ENCODE measurements at regions not wholly inside any gene's neighbourhood (a gene's known extent, or its start where the extent isn't known, plus 50 kb on each side); places are given as distances from the start of the nearest gene placed in this dataset.
A peak's percentile ranks its signal among the peaks of the same experiment; 100 is the strongest.
"Not testable (repeated sequence)": the region's sequence is repeated elsewhere in the genome, so short reads cannot be mapped to it uniquely, and the experiment has no call there.

DNA sequence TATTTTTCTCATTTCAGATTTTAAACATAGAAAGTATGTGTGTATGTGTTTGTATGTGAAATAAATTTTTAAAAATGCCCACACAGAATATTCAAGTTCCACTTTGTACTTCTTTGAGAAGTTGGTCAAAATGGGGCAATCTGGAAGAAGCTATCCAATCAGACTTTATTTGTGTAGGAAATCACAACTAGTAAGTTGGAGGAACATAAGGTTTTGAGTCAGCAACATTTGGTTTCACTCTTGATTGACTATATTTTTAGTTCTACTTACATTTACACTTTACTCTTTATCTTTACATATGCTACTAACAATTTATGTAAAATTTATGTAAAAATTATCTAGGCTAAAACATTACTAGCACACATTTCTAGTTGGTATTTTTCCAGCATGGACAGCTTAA, 128.1 kb downstream of the ATXN7L3B start:
- DNase-seq: no peak
- intact Hi-C loops (cut with DNase I): no loop called here

GRCh38 chr12:74671421-74671820, 133.8 kb downstream of the ATXN7L3B start:
- intact Hi-C loops (cut with DNase I): no loop called here

DNA sequence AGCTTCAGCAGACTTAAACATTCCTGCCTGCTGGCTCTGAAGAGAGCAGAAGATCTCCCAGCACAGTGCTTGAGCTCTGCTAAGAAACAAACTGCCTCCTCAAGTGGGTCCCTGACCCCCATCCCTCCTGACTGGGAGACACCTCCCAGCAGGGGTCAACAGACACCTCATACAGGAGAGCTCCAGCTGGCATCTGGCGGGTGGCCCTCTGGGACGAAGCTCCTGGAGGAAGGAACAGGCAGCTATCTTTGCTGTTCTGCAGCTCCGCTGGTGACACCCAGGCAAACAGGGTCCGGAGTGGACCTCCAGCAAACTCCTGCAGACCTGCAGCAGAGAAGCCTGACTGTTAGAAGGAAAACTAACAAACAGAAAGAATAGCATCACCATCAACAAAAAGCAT, 139.3 kb downstream of the ATXN7L3B start:
- intact Hi-C loops (cut with DNase I); DNase-seq: not testable (repeated sequence)

More at GRCh38 chr12:74671421-74671820, 133.8 kb downstream of the ATXN7L3B start:
- DNase-seq: no peak

- no peak for DNase-seq
- intact Hi-C loops (cut with DNase I): no loop called here
These were observed 147.8 kb downstream of the ATXN7L3B start for GRCh38 chr12:74685385-74685784.

GRCh38 chr12:74689071-74689655, 151.5 kb downstream of the ATXN7L3B start:
- intact Hi-C loops (cut with DNase I): no loop called here
- peak in 1 of 42 donors; percentile 3 for DNase-seq

GRCh38 chr12:74689929-74690328, 152.3 kb downstream of the ATXN7L3B start:
- intact Hi-C loops (cut with DNase I): no loop called here

DNA sequence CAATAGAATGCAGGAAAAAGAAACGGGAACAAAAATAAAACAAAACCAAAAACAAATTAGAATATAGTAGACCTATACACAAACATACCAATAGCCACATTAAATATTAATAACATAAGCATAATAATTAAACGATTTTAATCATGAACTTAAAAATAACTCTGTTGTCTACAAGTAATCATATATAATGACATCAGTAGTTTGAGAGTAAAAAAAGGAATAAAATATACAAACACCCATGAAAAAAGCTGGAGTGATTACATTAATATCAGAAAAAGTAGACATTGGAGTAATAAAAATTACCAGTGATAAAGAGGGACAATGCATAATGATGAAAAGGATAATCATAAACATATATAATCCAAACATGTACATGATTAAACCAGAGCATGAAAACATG, 181.8 kb downstream of the ATXN7L3B start:
- no peak for DNase-seq
- intact Hi-C loops (cut with DNase I): no loop called here

More at GRCh38 chr12:74689929-74690328, 152.3 kb downstream of the ATXN7L3B start:
- no peak for DNase-seq

DNA sequence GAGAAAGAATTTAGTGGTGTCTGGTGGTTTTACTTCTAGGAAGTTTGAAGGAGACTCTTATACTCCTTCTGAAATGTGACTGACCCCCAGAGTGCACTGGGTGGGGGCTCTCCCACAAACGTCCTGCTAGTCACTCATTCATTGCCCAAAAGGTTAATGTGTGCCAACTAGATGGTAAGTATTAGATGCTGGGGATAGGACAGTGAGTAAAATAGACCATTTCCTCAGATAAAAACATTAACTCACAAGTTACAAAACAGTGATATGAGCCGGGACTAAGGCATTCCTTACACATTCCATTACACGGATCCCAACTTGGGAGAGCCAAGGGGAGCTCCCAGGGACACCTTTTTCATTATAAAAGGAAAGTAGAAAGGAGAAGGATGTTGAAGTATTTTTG, 185.1 kb downstream of the ATXN7L3B start:
- no peak for DNase-seq
- intact Hi-C loops (cut with DNase I): no loop called here

- intact Hi-C loops (cut with DNase I): no loop called here
- DNase-seq: no peak
These were observed 187.5 kb downstream of the ATXN7L3B start for GRCh38 chr12:74725154-74725553.

GRCh38 chr12:74728006-74728405, 190.4 kb downstream of the ATXN7L3B start:
- DNase-seq: no peak
- intact Hi-C loops (cut with DNase I): no loop called here

- no peak for DNase-seq
- intact Hi-C loops (cut with DNase I): no loop called here
These were observed 194.6 kb downstream of the ATXN7L3B start for GRCh38 chr12:74732164-74732784.

DNA sequence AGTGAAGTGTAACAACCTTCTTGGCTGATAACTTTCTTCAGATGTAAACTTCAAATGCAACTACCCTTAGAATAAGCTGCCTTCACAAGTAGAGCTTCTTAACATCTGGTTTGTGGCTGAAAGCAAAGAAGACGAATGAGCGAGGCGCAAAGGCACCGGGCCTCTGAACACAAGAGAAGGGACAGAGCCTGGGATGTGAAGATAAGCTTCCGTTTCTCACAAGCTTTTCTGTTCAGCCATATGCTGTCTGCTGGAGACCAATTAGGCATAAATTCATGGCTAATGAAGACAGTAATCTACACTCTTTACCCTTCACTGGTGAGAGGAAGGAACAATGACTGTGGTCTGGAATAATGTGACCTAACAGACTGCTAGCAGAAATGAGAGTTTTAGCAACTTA, 195.2 kb downstream of the ATXN7L3B start:
- DNase-seq: no peak
- intact Hi-C loops (cut with DNase I): no loop called here

DNA sequence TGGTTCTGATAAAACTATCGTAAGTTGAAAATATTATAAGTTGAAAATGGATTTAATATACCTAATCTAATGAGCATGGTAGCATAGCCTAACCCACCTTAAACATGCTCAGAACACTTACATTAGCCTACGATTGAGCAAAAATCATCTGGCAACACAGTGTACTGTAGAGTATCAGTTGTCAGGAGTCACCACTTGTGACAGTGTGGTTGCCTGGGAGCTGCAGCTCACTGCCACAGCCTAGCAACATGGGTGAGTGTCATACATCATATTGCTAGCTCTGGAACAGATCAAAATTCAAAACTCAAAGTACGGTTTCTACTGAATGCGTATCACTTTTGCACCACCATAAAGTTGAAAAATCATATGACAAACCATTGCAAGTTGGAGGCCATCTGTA, 203.5 kb downstream of the ATXN7L3B start:
- intact Hi-C loops (cut with DNase I): no loop called here
- no peak for DNase-seq

DNA sequence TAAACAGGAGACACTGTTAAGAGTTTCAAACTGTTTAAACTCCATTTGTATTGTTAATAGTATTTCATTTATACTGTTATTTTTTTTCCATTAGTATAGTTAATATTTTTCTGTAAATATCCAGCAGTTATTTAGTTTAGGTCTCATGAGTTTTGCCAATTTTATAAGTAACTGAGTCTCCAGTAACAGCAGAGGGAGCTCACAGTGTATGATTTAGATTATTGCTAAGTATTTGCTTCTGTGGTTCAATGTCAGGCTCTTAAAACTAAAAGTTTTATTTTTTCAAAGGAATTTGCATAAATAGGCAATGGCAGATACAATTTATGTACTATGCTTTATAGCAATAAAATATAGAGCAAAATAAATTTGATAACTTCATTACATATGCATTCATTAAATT, 209.7 kb downstream of the ATXN7L3B start:
- intact Hi-C loops (cut with DNase I): no loop called here
- DNase-seq: peak in 2 of 42 donors; percentile 1 to 7

GRCh38 chr12:74751441-74751840, 213.8 kb downstream of the ATXN7L3B start:
- intact Hi-C loops (cut with DNase I): no loop called here
- no peak for DNase-seq

GRCh38 chr12:74752215-74752614, 214.6 kb downstream of the ATXN7L3B start:
- intact Hi-C loops (cut with DNase I): no loop called here
- no peak for DNase-seq

DNA sequence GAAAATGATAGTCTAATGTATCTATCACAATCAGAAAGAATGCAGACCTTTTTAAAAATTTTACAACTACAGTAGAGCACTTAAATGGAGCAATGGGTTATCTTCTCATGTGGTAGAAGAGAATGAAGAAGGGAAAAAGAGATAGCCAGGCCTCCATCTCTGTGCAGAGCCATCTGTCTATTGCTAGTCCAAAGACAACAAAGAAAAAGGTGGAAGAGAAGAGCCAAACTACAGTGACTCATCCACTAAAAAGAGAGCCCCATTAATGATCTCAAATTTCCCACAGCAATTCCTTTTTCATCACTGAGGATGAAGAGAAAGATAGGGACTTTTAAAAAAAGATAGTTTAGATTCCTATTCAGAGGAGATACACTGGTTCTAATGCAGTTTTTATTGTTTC, 232.9 kb downstream of the ATXN7L3B start:
- DNase-seq: no peak
- intact Hi-C loops (cut with DNase I): no loop called here

DNA sequence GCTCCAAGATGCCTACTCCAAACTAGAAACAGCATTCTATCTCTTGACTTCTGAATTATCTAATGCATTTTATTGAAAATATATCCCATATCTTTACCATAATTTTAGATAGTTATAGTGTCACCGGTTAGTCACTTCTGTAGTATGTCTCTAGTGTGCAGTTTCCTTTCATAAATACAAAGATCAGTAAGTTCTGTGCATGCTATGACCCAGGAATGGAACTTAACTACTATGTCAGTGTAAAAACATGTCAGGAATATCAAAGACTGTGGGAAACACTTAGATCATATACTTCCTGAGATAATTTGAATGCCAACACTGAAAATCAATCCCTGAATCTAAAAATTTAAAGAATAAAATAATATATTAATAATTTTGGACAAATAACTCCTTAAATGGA, 237.6 kb downstream of the ATXN7L3B start:
- no peak for DNase-seq
- intact Hi-C loops (cut with DNase I): no loop called here

DNA sequence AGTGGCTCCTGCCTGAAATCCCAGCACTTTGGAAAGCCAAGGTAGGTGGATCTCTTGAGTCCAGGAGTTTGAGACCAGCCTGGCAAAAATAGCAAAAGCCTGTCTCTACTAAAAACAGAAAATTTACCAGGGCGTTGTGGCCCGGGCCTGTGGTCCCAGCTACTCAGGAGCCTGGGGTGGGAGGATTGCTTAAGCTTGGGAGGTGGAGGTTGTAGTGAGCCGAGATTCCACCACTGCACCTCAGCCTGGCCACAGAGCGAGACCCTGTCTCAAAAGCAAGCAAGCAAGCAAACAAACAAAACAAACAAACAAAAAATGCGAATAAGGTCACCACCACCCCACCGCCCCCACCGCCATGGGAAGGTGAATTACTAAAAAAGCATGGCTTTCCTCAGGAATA, 238.7 kb downstream of the ATXN7L3B start:
- intact Hi-C loops (cut with DNase I): no loop called here
- no peak for DNase-seq

DNA sequence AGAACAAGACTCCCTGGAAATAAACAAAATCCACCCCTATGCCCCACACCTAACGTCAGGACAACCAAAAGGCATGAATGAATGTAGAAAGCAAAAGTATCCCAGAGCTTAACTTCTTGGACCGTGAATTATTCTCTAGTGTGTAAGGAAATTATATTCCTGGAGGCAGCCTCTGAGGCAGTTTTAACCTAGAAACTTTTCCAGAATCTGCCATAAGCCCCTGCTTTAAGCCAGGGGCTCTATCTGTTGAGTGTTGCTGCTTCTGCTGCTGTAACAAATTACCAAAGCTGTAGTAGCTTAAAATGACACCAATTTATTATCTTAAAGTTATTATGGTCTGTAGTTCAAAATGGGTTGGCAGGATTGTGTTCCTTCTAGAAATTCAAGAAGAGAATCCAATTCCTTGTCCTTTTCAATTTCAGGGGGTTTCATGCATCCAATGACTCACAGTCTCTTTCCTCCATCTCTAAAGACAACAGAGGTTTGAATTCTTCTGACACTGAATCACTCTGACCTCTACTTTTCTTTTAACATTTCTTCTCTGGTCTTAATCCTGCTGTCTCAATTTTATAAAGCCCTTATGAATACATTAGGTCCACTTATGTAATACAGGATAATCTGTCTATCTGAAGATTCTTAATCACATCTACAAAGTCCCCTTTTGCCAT, 242.7 kb downstream of the ATXN7L3B start:
- no peak for DNase-seq
- intact Hi-C loops (cut with DNase I): no loop called here

- intact Hi-C loops (cut with DNase I): not testable (repeated sequence)
These were observed 243.2 kb downstream of the ATXN7L3B start for GRCh38 chr12:74780850-74781241.

More at GRCh38 chr12:74780850-74781241, 243.2 kb downstream of the ATXN7L3B start:
- DNase-seq: not testable (repeated sequence)
